Astrocyte (in vitro differentiated cells and primary cell): ENCODE measurements at regions not wholly inside any gene's neighbourhood (a gene's known extent, or its start where the extent isn't known, plus 50 kb on each side); places are given as distances from the start of the nearest gene placed in this dataset.

Experiments used
- DNase-seq: peaks from one replicate; pipeline ENCODE4 v3.0.0-alpha.2; 2010; ENCODE audit warnings: low read depth
- FAIRE-seq: peaks from 2 replicates; lab custom pipeline; 2011; peaks lifted over from hg19 to GRCh38; lab: Jason Lieb, UNC
- H2AFZ ChIP-seq: 2 replicates; pipeline ENCODE4 v1.6.0; 2012; ENCODE audit warnings: low read depth, low read length, inconsistent platforms
- H3K27ac ChIP-seq: 2 replicates; pipeline ENCODE4 v1.5.1; 2011; ENCODE audit warnings: low read depth, low read length, inconsistent platforms
- H3K27me3 ChIP-seq: 2 replicates; pipeline ENCODE4 v1.6.0; 2011; ENCODE audit warnings: low read length, inconsistent platforms; ENCODE audit not compliant: insufficient read depth
- H3K36me3 ChIP-seq: 2 replicates; pipeline ENCODE4 v1.5.1; 2011; ENCODE audit warnings: low read length, inconsistent platforms; ENCODE audit not compliant: insufficient read depth
- H3K4me1 ChIP-seq: 2 replicates; pipeline ENCODE4 v1.5.1; 2011; ENCODE audit warnings: low read length, inconsistent platforms; ENCODE audit not compliant: insufficient read depth
- H3K4me2 ChIP-seq: 2 replicates; pipeline ENCODE4 v1.6.0; 2012; ENCODE audit warnings: low read length, inconsistent platforms
- H3K4me3 ChIP-seq: 2 replicates; pipeline ENCODE4 v1.5.1; 2011; ENCODE audit warnings: low read depth, mild to moderate bottlenecking, low read length, inconsistent platforms; ENCODE audit not compliant: insufficient read depth
- H3K79me2 ChIP-seq: 2 replicates; pipeline ENCODE4 v1.6.0; 2012; ENCODE audit warnings: mild to moderate bottlenecking, low read length, inconsistent platforms; ENCODE audit not compliant: insufficient read depth
- H3K9ac ChIP-seq: 2 replicates; pipeline ENCODE4 v1.6.0; 2012; ENCODE audit warnings: mild to moderate bottlenecking, low read length, inconsistent platforms
- H3K9me3 ChIP-seq: 2 replicates; pipeline ENCODE4 v1.5.1; 2012; ENCODE audit warnings: low read depth, mild to moderate bottlenecking, low read length, inconsistent platforms; ENCODE audit not compliant: insufficient read depth
- H4K20me1 ChIP-seq: 2 replicates; pipeline ENCODE4 v1.6.0; 2012; ENCODE audit warnings: low read length, inconsistent platforms; ENCODE audit not compliant: insufficient read depth
- H3K27ac Mint-ChIP-seq: one replicate; pipeline ENCODE4 v1.8.0; 2021; ENCODE audit warnings: mild to moderate bottlenecking, mixed read lengths; ENCODE audit not compliant: unreplicated experiment
- H3K27me3 Mint-ChIP-seq: one replicate; pipeline ENCODE4 v1.8.0; 2021; ENCODE audit warnings: low read depth, mixed read lengths; ENCODE audit not compliant: unreplicated experiment
- H3K36me3 Mint-ChIP-seq: one replicate; pipeline ENCODE4 v1.8.0; 2021; ENCODE audit warnings: low read depth, mixed read lengths; ENCODE audit not compliant: unreplicated experiment
- H3K4me1 Mint-ChIP-seq: one replicate; pipeline ENCODE4 v1.8.0; 2021; ENCODE audit warnings: low read depth, mixed read lengths; ENCODE audit not compliant: unreplicated experiment
- H3K4me3 Mint-ChIP-seq: one replicate; pipeline ENCODE4 v1.8.0; 2021; ENCODE audit warnings: mild to moderate bottlenecking, moderate library complexity, mixed read lengths; ENCODE audit not compliant: unreplicated experiment
- H3K9me3 Mint-ChIP-seq: one replicate; pipeline ENCODE4 v1.8.0; 2021; ENCODE audit warnings: mild to moderate bottlenecking, mixed read lengths; ENCODE audit not compliant: unreplicated experiment
- EZH2 ChIP-seq: IDR thresholded peaks from 2 replicates; pipeline ENCODE4 v1.6.1; 2012; ENCODE audit warnings: mild to moderate bottlenecking, low read length, inconsistent platforms; ENCODE audit not compliant: insufficient read depth
- TF ChIP-seq, protein P1 (sequence below): IDR thresholded peaks from 2 replicates; pipeline ENCODE4 v1.5.1; 2011; ENCODE audit warnings: low read depth, mild to moderate bottlenecking, inconsistent platforms, low read length, moderate library complexity; ENCODE audit not compliant: insufficient read depth

DNA sequence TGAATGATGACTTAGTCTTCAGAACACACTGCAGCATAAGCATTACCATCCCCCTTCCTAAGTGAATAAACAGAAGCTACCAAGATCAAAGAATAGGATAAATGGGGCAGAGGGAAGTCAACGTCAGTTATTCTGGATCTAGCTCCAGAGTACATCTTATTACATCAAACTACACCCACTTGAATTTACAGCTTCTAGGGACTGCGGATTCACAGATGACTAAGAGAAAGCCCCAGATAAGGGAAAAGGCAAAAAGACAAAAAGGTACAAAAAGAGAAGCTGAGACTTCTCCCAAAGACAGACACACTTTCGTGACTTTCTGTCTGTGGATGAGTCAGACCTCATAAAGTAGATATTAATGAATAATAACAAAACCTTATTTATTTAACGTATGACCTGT lies 457.9 kb upstream of the BRINP1 start:
- Histone ChIP-seq H3K27me3 (no peaks in the 10 kb centered on the region), H3K9me3 (no peaks in the 10 kb centered on the region), H2AFZ (no peak overlapping the region), H3K4me2 (no peak overlapping the region), H3K27ac (no peak overlapping the region), H4K20me1 (no peaks in the 10 kb centered on the region), H3K4me3 (no peak overlapping the region), H3K36me3 (no peaks in the 10 kb centered on the region), H3K79me2 (no peaks in the 10 kb centered on the region), H3K9ac (no peak overlapping the region), H3K4me1 (no peaks in the 10 kb centered on the region)
- Mint-ChIP-seq H3K4me3 (no peak overlapping the region), H3K4me1 (no peaks in the 10 kb centered on the region), H3K9me3 (no peaks in the 10 kb centered on the region), H3K36me3 (no peaks in the 10 kb centered on the region), H3K27me3 (peaks cover 11% of the 10 kb centered on the region), H3K27ac (no peak overlapping the region)
- FAIRE-seq (no peak), DNase-seq (no peak)
- TF ChIP-seq, protein P1, sequence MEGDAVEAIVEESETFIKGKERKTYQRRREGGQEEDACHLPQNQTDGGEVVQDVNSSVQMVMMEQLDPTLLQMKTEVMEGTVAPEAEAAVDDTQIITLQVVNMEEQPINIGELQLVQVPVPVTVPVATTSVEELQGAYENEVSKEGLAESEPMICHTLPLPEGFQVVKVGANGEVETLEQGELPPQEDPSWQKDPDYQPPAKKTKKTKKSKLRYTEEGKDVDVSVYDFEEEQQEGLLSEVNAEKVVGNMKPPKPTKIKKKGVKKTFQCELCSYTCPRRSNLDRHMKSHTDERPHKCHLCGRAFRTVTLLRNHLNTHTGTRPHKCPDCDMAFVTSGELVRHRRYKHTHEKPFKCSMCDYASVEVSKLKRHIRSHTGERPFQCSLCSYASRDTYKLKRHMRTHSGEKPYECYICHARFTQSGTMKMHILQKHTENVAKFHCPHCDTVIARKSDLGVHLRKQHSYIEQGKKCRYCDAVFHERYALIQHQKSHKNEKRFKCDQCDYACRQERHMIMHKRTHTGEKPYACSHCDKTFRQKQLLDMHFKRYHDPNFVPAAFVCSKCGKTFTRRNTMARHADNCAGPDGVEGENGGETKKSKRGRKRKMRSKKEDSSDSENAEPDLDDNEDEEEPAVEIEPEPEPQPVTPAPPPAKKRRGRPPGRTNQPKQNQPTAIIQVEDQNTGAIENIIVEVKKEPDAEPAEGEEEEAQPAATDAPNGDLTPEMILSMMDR, result no peak
- no peak for TF ChIP-seq EZH2

DNA sequence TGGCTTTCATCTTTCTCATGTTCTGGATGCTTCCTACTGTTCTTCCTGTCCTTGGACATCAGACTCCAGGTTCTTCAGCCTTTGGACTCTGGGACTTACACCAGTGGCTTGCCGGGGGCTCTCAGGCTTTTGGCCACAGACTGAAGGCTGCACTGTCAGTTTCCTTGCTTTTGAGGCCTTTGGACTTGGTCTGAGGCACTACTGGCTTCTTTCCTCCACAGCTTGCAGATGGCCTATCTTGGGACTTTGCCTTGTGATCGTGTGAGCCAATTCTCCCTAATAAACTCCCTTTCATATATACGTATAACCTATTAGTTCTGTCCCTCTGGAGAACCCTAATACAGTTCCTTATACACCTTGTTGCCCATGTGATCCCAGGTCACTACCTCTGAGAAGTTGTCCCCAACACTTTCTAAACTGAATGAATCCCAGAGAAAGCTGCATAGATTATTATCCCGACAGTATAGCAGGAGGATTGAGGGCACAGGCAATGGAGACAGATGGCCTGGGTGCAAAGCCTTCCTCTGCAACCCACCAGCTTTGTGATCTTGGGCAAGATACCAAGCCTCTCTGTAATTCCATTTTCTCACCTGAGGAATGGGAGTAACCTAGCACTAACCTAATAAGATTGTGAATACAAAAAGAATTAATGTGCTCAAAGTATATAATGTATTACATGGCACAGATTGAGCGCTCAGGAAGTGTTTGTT lies 449.6 kb upstream of the BRINP1 start:
- Histone ChIP-seq H3K79me2 (no peaks in the 10 kb centered on the region), H3K4me3 (no peak overlapping the region), H3K9ac (no peak overlapping the region), H3K9me3 (no peaks in the 10 kb centered on the region), H3K4me2 (no peak overlapping the region), H2AFZ (no peak overlapping the region), H3K27me3 (no peaks in the 10 kb centered on the region), H3K27ac (no peak overlapping the region), H3K36me3 (no peaks in the 10 kb centered on the region), H4K20me1 (no peaks in the 10 kb centered on the region), H3K4me1 (no peaks in the 10 kb centered on the region)
- peaks cover 3% of the 10 kb centered on the region for H3K4me1 Mint-ChIP-seq
- no peaks in the 10 kb centered on the region for H3K9me3 Mint-ChIP-seq
- H3K36me3 Mint-ChIP-seq, result no peaks in the 10 kb centered on the region
- no peak for DNase-seq
- H3K27ac Mint-ChIP-seq, result no peak overlapping the region
- TF ChIP-seq, protein P1, result no peak
- TF ChIP-seq EZH2, result no peak
- FAIRE-seq, result no peak
- peaks cover 20% of the 10 kb centered on the region for H3K27me3 Mint-ChIP-seq
- no peak overlapping the region for H3K4me3 Mint-ChIP-seq
